GM12892 (cell line): ENCODE measurements at regions not wholly inside any gene's neighbourhood (a gene's known extent, or its start where the extent isn't known, plus 50 kb on each side); places are given as distances from the start of the nearest gene placed in this dataset.
"Not testable (repeated sequence)": the region's sequence is repeated elsewhere in the genome, so short reads cannot be mapped to it uniquely, and the experiment has no call there.

Experiments used
- DNase-seq: peaks from one replicate; pipeline ENCODE4 v3.0.0; 2011; ENCODE audit not compliant: insufficient read length
- FAIRE-seq: peaks from 2 replicates; lab custom pipeline; 2011; peaks lifted over from hg19 to GRCh38; lab: Jason Lieb, UNC
- POLR2A ChIP-seq: IDR thresholded peaks from 2 replicates; pipeline ENCODE4 v1.6.1; 2011; ENCODE audit warnings: low read depth, low read length, control low read depth
- POLR2AphosphoS5 ChIP-seq: IDR thresholded peaks from 2 replicates; pipeline ENCODE4 v1.6.1; 2011; ENCODE audit warnings: low read depth, low read length, control low read depth
- TAF1 ChIP-seq: IDR thresholded peaks from 2 replicates; pipeline ENCODE4 v1.6.1; 2011; ENCODE audit warnings: low read depth, mild to moderate bottlenecking, control low read depth, low read length, borderline replicate concordance

DNA sequence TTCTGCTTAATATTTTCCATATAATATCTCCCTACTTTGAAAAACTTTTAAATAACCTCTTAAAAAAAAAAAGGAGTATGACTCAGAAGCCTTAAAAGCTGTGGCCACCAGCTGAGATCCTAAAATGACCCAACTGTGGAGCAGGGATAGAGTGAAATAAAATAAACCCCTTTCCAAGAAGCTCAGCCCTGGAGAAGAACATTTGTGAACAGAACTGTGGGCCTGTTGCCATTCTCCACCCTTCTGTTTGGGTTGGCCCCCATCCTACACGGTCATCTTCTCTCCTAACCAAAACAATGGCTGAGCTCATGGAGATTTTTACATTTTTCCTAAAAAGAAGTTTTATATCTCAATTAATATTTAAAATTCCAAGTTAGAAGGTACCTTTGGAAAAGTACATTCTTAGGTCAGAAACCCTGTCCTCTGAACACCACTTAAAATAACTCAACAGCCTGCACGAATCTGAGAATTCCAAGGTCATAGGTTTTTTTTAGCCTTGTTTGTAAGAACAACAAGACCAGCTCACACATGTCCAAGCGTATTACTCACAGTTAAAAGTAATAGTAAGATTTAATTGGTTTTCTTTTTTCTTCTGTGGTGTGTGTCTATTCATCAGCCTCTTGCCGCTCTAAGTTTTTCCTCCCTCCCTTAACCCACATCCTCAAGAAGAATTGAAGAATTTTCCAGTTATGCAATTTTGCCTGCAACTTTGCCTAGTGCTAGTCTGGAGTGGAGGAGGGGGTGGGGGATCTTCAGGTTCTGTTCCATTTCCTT is 107.7 kb upstream of the ERRFI1 start:
- TF ChIP-seq POLR2A (no peak), TAF1 (no peak), POLR2AphosphoS5 (no peak)
- no peak for FAIRE-seq
- no peak for DNase-seq

- TF ChIP-seq TAF1 (no peak), POLR2A (no peak), POLR2AphosphoS5 (no peak)
- FAIRE-seq, result no peak
- no peak for DNase-seq
Measured at GRCh38 chr1:8133190-8133589, 107.1 kb upstream of the ERRFI1 start.

DNA sequence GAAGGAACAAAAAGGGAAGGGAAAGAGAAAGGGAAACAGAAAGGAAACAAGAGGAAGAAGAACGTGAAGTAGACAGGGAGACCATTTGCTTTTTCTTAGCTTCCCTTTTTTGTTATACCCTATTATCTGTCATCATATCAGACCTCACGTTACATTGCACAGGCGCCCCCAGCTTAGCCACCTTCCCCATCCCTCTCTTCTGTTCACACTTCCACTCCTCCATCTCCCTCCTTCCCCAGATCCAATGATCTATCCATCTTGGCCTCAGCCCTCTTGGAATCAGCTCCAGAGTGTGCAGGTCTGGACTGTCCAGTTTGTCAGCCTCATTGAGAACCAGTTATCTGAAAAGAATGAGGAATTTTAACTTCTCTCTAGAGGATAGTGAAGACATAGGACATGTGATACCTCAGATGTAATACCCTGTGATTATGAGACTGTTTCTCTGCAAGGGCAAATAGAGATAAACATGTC is 101.1 kb upstream of the ERRFI1 start:
- no peak for FAIRE-seq
- TF ChIP-seq POLR2A, result no peak
- no peak for TF ChIP-seq TAF1
- no peak for TF ChIP-seq POLR2AphosphoS5
- DNase-seq, result no peak

- no peak for TF ChIP-seq POLR2AphosphoS5
- TF ChIP-seq POLR2A, result no peak
- TF ChIP-seq TAF1, result no peak
- FAIRE-seq, result no peak
- DNase-seq, result no peak
Measured at GRCh38 chr1:8122477-8123407, 96.6 kb upstream of the ERRFI1 start.

- FAIRE-seq (no peak), DNase-seq (no peak)
- TF ChIP-seq POLR2A (no peak), TAF1 (no peak), POLR2AphosphoS5 (no peak)
Measured at GRCh38 chr1:8122160-8122476, 96.0 kb upstream of the ERRFI1 start.

DNA sequence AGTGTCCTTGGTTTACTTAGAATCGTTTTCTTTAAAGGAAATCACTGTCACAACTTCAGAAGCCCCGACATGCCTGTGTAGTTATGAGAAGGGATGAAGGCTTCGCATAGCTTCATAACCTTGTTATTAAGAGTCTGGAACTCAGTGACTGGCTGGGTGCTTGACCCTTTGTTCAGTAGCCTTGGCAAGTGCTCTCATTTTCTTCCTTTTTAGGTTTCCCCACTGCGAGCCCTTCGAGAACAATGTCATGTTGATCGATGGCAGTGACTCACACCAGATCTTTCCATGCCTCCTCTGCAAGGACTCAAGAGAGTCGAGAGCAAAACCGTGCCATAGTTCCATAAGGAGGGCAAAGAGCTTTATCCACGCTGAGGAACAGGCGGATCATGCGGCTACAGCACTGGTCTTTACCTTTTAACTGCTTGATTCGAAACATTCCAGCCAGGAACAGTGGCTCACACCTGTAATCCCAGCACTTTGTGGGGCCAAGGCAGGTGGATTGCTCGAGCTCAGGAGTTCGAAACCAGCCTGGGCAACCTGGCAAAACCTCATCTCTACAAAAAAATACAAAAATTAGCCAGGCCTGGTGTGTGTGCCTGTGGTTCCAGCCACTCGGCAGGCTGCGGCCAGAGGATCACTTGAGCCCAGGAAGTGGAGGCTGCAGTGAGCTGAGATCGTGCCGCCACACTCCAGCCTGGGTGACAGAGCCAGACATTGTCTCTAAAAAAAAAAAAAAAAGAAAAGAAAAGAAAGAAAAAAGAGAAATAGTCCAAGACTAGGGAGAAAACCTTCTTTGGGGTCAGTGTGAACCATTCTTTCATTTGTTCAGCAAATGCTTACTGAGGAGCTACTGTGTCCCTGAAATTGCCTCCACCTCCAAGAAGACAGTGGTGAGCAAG is 95.4 kb upstream of the ERRFI1 start:
- DNase-seq (no peak), FAIRE-seq (no peak)
- no peak for TF ChIP-seq TAF1

DNA sequence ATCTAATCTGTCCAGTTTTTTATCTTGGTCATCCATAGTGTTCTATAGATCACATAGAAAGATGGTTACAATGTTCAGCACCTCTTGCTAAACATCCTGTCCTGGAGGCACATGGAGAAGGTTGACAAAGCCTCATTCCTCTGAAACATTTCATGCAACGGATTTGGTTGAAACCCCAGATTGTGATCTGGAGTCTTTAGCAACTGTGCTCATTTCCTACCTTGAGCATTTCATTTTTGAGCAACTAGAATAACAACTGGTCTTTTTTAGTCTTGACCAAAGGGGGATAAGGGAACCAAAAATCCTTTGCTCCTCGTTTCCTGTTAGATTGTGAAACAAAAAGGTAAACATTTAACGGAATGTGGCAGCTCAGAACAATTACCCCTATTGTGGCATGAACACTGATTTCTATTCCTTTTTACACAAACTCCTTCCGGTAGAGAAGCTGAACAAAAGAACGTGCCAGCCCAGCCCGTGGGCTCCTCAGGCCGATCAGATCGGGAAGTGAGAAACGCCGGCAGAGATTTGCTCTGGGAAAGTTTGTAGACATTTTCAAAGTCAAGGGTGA is 94.7 kb upstream of the ERRFI1 start:
- TF ChIP-seq POLR2AphosphoS5 (no peak), POLR2A (no peak), TAF1 (no peak)
- DNase-seq (no peak), FAIRE-seq (no peak)

- not testable (repeated sequence) for DNase-seq, FAIRE-seq
Measured at GRCh38 chr1:8118736-8119135, 92.6 kb upstream of the ERRFI1 start.

GRCh38 chr1:8118031-8118451 is 91.9 kb upstream of the ERRFI1 start:
- no peak for DNase-seq
- no peak for FAIRE-seq
- TF ChIP-seq POLR2A (no peak), TAF1 (no peak), POLR2AphosphoS5 (no peak)

- DNase-seq (no peak), FAIRE-seq (no peak)
- TF ChIP-seq POLR2A, result no peak
- TF ChIP-seq POLR2AphosphoS5, result no peak
- TF ChIP-seq TAF1, result no peak
Measured at GRCh38 chr1:8116894-8117264, 90.8 kb upstream of the ERRFI1 start.

DNA sequence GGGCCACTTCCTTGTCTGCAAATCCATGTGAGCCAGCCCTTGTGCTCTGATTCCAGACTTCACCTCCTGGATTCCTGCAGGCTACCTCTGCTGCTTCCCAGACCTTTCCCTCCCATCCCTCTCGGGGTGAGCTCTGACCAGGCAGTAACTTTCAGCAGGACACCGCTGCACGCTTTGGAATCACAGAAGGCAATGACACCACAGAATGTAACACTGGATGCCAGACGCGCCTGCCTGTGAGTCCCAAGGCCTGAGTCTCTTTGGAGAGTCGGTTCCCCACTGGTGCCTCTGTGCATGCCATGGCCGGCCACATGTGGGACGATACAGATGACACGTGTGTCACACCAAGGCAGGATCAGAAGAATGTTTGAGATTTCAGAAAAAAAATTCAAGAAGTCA is 89.7 kb upstream of the ERRFI1 start:
- FAIRE-seq, result no peak
- TF ChIP-seq POLR2AphosphoS5 (no peak), POLR2A (no peak), TAF1 (no peak)
- DNase-seq, result no peak
